ENCODE measurements at regions not wholly inside any gene's neighbourhood (a gene's known extent, or its start where the extent isn't known, plus 50 kb on each side); places are given as distances from the start of the nearest gene placed in this dataset.
A peak's percentile ranks its signal among the peaks of the same experiment; 100 is the strongest.

GRCh38 chr7:25877802-25878789, 273.9 kb upstream of the NFE2L3 start:
- no peak for DNase-seq

GRCh38 chr7:25879799-25880198, 272.2 kb upstream of the NFE2L3 start:
- DNase-seq = no peak

GRCh38 chr7:25881317-25882037, 270.5 kb upstream of the NFE2L3 start:
- DNase-seq = no peak

- DNase-seq = no peak
Observed at GRCh38 chr7:25882151-25882773, 269.7 kb upstream of the NFE2L3 start.

GRCh38 chr7:25884265-25884828, 267.7 kb upstream of the NFE2L3 start:
- DNase-seq = no peak

- DNase-seq = no peak
Observed at GRCh38 chr7:25885057-25885576, 266.9 kb upstream of the NFE2L3 start.

GRCh38 chr7:25886387-25887240, 265.4 kb upstream of the NFE2L3 start:
- DNase-seq = no peak

GRCh38 chr7:25887266-25887665, 264.7 kb upstream of the NFE2L3 start:
- DNase-seq = no peak

- no peak for DNase-seq
Observed at GRCh38 chr7:25887795-25888559, 264.0 kb upstream of the NFE2L3 start.

GRCh38 chr7:25889765-25890164, 262.2 kb upstream of the NFE2L3 start:
- DNase-seq = no peak

- no peak for DNase-seq
Observed at GRCh38 chr7:25891591-25891990, 260.4 kb upstream of the NFE2L3 start.

GRCh38 chr7:25893436-25893835, 258.6 kb upstream of the NFE2L3 start:
- peak; percentile 11 for DNase-seq

- peak; percentile 79 for DNase-seq
Observed at GRCh38 chr7:25894002-25894901, 257.7 kb upstream of the NFE2L3 start.

GRCh38 chr7:25894902-25895791, 256.9 kb upstream of the NFE2L3 start:
- peak; percentile 67 for DNase-seq

GRCh38 chr7:25895792-25896171, 256.2 kb upstream of the NFE2L3 start:
- DNase-seq = no peak

- no peak for DNase-seq
Observed at GRCh38 chr7:25897261-25897782, 254.7 kb upstream of the NFE2L3 start.

- DNase-seq = no peak
Observed at GRCh38 chr7:25900245-25900644, 251.8 kb upstream of the NFE2L3 start.

- no peak for DNase-seq
Observed at GRCh38 chr7:25900877-25901276, 251.1 kb upstream of the NFE2L3 start.

GRCh38 chr7:25901658-25902057, 250.3 kb upstream of the NFE2L3 start:
- no peak for DNase-seq

Measured in hematopoietic multipotent progenitor cell treated with erythropoietin and hydrocortisone succinate and interleukin-3 and kit ligand, for 8 days (in vitro differentiated cells).